ENCODE measurements at regions not wholly inside any gene's neighbourhood (a gene's known extent, or its start where the extent isn't known, plus 50 kb on each side); places are given as distances from the start of the nearest gene placed in this dataset.

DNA sequence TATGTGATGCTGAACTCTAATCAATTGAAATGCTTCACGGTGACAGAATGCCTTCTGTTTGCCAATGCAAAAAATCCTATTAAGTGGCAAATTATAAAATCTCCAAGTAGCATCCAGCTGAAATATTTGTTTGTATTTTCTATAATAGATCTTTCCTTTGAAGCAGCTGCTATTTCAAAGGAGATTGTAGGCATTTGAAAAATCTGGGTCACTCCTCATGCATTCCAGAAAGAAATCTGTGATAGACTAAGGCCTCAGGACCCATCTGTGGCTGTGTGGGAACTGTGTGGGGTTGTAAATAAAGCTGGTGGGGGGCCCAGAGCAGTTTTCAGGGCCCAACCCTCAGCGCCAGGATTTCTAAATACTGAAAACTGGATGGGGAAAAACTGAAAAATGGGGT, 216.9 kb upstream of the ARG1 start:
- TF ChIP-seq, protein P1, sequence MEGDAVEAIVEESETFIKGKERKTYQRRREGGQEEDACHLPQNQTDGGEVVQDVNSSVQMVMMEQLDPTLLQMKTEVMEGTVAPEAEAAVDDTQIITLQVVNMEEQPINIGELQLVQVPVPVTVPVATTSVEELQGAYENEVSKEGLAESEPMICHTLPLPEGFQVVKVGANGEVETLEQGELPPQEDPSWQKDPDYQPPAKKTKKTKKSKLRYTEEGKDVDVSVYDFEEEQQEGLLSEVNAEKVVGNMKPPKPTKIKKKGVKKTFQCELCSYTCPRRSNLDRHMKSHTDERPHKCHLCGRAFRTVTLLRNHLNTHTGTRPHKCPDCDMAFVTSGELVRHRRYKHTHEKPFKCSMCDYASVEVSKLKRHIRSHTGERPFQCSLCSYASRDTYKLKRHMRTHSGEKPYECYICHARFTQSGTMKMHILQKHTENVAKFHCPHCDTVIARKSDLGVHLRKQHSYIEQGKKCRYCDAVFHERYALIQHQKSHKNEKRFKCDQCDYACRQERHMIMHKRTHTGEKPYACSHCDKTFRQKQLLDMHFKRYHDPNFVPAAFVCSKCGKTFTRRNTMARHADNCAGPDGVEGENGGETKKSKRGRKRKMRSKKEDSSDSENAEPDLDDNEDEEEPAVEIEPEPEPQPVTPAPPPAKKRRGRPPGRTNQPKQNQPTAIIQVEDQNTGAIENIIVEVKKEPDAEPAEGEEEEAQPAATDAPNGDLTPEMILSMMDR (conservative IDR thresholded peaks at IDR 0.05; ENCODE audit: control insufficient read depth, insufficient read depth, low read depth, low read length): no peak
- no peak for DNase-seq (ENCODE audit: low read depth)
- no peak overlapping the region for H3K4me3 ChIP-seq (ENCODE audit: control insufficient read depth, low read depth, low read length)

DNA sequence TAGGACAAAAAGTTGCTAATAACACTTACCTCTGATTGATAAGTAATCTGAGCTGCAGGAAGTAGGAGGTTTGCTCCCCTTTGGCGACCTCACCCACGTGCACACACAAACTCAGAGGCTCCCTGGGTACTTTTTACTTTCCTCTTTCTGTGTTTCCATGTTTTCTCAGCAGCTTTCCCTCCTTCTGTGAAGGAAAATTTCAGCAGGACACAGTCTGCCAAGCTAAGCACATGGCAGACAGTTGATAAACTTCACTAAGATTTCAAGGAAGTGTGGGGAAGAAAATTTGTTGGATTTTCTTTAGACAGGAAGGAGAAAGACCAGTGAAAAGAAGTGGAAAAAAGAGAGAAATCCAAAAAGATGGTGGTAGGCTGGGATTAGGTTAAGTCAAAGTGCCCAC, 215.5 kb upstream of the ARG1 start:
- H3K4me3 ChIP-seq (ENCODE audit: control insufficient read depth, low read depth, low read length): no peak overlapping the region
- TF ChIP-seq, protein P1 (conservative IDR thresholded peaks at IDR 0.05; ENCODE audit: control insufficient read depth, insufficient read depth, low read depth, low read length): no peak
- no peak for DNase-seq (ENCODE audit: low read depth)

DNA sequence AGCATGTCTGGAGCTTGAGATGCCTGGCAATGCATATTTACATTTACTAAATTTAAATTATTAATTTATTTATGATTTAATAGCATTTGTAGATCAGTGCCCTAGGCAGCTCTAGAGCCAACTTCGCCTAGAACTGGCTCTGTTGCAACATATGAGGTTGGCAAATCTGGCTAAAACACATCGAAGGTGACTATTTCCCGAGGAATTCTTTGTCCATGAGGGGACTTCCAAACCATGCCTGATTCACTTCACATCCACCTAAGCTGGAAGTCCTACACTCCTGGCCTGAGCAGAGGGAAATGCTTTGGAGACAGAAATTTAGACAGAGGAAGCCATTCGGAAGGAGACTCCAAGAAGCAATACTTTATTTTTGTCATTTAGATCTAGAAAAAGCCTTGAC, 211.0 kb upstream of the ARG1 start:
- peak; percentile 24 for DNase-seq (ENCODE audit: low read depth)
- TF ChIP-seq, protein P1 (conservative IDR thresholded peaks at IDR 0.05; ENCODE audit: control insufficient read depth, insufficient read depth, low read depth, low read length): no peak
- H3K4me3 ChIP-seq (ENCODE audit: control insufficient read depth, low read depth, low read length): no peak overlapping the region

DNA sequence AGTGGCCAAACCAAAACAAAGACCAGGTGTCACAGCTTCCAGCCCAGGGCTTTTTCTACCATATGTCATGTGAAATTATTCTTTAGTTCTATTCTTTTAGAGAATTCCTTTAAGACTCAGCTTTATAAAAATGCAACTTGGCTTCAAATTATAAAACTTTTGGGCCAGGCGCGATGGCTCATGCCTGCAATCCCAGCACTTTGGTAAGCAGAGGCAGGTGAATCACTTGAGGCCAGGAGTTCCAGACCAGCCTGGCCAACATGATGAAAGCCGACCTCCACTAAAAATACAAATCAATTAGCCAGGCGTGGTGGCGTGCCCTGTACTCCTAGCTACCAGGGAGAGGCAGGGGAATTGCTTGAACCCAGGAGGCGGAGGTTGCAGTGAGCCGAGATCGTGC, 210.3 kb upstream of the ARG1 start:
- TF ChIP-seq, protein P1 (conservative IDR thresholded peaks at IDR 0.05; ENCODE audit: control insufficient read depth, insufficient read depth, low read depth, low read length): no peak
- H3K4me3 ChIP-seq (ENCODE audit: control insufficient read depth, low read depth, low read length): no peak overlapping the region
- DNase-seq (ENCODE audit: low read depth): peak; percentile 13

DNA sequence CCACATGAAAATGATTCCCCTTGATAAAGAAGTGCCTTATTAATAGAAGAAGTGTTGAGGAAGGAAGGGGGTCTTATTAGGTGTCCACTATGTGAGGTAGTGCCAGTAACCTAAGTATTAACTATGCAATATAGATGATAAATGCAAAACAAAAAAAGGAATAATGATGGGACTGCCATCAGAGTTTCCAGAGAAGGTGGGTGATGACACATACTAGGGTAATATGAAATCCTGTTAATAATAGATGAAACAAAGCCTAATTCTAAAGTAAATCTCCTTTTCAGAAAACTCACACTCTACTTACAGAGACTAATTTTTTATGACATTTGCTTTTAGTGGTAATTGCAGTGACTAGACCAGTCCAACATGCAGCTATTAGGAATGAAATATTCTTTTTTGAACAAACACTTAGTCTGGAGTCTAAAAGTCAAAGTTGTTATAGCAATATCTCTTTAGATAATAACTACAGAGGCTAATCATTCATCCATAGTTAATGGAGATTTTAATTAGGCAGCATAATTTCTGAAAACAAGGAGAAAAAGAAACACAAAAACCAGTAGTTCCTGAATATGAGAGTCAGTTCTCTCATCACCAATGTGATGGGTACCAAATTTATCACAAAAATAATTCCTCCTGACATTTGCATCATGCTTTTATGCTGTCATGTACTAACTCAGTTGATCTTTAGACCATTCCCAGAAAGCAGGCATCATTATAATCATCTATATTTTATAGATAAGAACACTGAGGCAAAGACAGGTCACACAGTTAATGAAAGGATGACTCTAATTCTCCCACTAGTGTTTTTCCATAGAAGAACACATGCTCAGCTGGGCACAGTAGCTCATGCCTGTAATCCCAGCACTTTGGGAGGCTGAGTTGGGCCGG, 208.8 kb upstream of the ARG1 start:
- H3K4me3 ChIP-seq (ENCODE audit: control insufficient read depth, low read depth, low read length): no peak overlapping the region
- TF ChIP-seq, protein P1 (conservative IDR thresholded peaks at IDR 0.05; ENCODE audit: control insufficient read depth, insufficient read depth, low read depth, low read length): no peak
- no peak for DNase-seq (ENCODE audit: low read depth)

DNA sequence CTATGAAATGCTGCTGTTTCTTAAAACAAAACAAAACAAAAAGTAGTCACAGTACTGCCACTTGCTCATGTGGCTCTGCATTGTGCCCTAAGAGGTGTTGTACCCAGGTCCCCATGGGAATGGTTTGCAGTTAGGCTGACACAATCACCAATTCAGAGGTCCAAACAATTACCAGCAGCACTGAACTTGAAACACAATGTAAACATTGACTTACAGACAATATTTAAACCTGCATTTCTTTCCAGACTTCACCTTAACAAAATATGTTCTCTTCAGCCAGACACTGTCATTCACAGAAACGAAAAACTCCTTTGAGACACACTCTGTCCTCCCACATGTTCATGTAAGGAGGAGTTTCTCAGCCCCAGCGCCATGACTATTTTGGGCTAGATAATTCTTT, 206.8 kb upstream of the ARG1 start:
- no peak overlapping the region for H3K4me3 ChIP-seq (ENCODE audit: control insufficient read depth, low read depth, low read length)
- no peak for DNase-seq (ENCODE audit: low read depth)
- TF ChIP-seq, protein P1 (conservative IDR thresholded peaks at IDR 0.05; ENCODE audit: control insufficient read depth, insufficient read depth, low read depth, low read length): no peak
